Loucy (cell line): ENCODE measurements at regions not wholly inside any gene's neighbourhood (a gene's known extent, or its start where the extent isn't known, plus 50 kb on each side); places are given as distances from the start of the nearest gene placed in this dataset.
"Not testable (repeated sequence)": the region's sequence is repeated elsewhere in the genome, so short reads cannot be mapped to it uniquely, and the experiment has no call there.

Experiments
- H2AFZ ChIP-seq: fragments of 200-600 bp; sonication (generic); 2 replicates; pipeline ENCODE4 v1.6.0; 2016; ENCODE audit warnings: antibody characterized with exemption, mild to moderate bottlenecking, low read length, moderate library complexity
- H3F3A ChIP-seq: fragments of 200-600 bp; 2 replicates; pipeline ENCODE4 v1.6.0; 2016; ENCODE audit warnings: antibody characterized with exemption, low read depth, mild to moderate bottlenecking
- H3K27me3 ChIP-seq: fragments of 200-600 bp; sonication (generic); 2 replicates; pipeline ENCODE4 v1.6.1; 2014; ENCODE audit warnings: low read length, mild to moderate bottlenecking; ENCODE audit not compliant: insufficient read depth, poor library complexity, severe bottlenecking
- H3K36me3 ChIP-seq: fragments of 200-600 bp; sonication (generic); 2 replicates; pipeline ENCODE4 v1.6.1; 2016; ENCODE audit warnings: low read length; ENCODE audit not compliant: insufficient read depth
- H3K4me1 ChIP-seq: fragments of 200-600 bp; sonication (generic); 2 replicates; pipeline ENCODE4 v1.5.1; 2014; ENCODE audit warnings: low read length, mild to moderate bottlenecking; ENCODE audit not compliant: insufficient read depth, poor library complexity, severe bottlenecking
- H3K4me2 ChIP-seq: fragments of 200-600 bp; sonication (generic); 2 replicates; pipeline ENCODE4 v1.6.0; 2014; ENCODE audit warnings: antibody characterized with exemption, low read length, low read depth, mild to moderate bottlenecking; ENCODE audit not compliant: poor library complexity, severe bottlenecking
- H3K4me3 ChIP-seq: fragments of 200-600 bp; sonication (generic); 2 replicates; pipeline ENCODE4 v1.5.1; 2014; ENCODE audit warnings: low read length, mild to moderate bottlenecking, mixed read lengths; ENCODE audit not compliant: poor library complexity, severe bottlenecking
- H3K79me2 ChIP-seq: fragments of 200-600 bp; sonication (generic); 2 replicates; pipeline ENCODE4 v1.6.1; 2014; ENCODE audit warnings: low read length; ENCODE audit not compliant: insufficient read depth
- H3K9ac ChIP-seq: fragments of 200-600 bp; sonication (generic); 2 replicates; pipeline ENCODE4 v1.6.0; 2014; ENCODE audit warnings: mild to moderate bottlenecking, low read depth, low read length, moderate library complexity; ENCODE audit not compliant: poor library complexity, severe bottlenecking
- H3K9me2 ChIP-seq: fragments of 200-600 bp; sonication (generic); replicated peaks from 2 replicates; pipeline ENCODE4 v1.6.1; 2016; ENCODE audit warnings: low read depth, low read length, mixed read lengths
- H3K9me3 ChIP-seq: fragments of 200-600 bp; sonication (generic); 2 replicates; pipeline ENCODE4 v1.6.1; 2014; ENCODE audit warnings: mild to moderate bottlenecking, antibody characterized with exemption, low read length, low read depth; ENCODE audit not compliant: insufficient read depth
- H4K20me1 ChIP-seq: fragments of 200-600 bp; sonication (generic); 2 replicates; pipeline ENCODE4 v1.6.0; 2014; ENCODE audit warnings: antibody characterized with exemption, low read length, mild to moderate bottlenecking; ENCODE audit not compliant: insufficient read depth, poor library complexity, severe bottlenecking
- CTCF ChIP-seq: fragments of 200-600 bp; sonication (generic); conservative IDR thresholded peaks from 2 replicates; pipeline ENCODE4 v1.5.1; 2014; ENCODE audit warnings: mild to moderate bottlenecking, antibody characterized with exemption, low read length
- EZH2phosphoT487 ChIP-seq: fragments of 200-600 bp; IDR thresholded peaks from 2 replicates; pipeline ENCODE4 v1.6.1; 2018; ENCODE audit warnings: antibody characterized with exemption, mild to moderate bottlenecking, moderate library complexity, borderline replicate concordance

GRCh38 chr19:31483226-31483857, 134.1 kb upstream of the TSHZ3 start:
- Histone ChIP-seq H3K4me2 (no peak overlapping the region), H3K27me3 (no peaks in the 10 kb centered on the region), H3K9ac (no peak overlapping the region), H3K9me2 (no peaks in the 10 kb centered on the region), H4K20me1 (no peaks in the 10 kb centered on the region), H2AFZ (no peak overlapping the region), H3K79me2 (no peaks in the 10 kb centered on the region), H3K9me3 (peaks cover 5% of the 10 kb centered on the region; the same call in 1 of the 2 replicates), H3K4me3 (no peak overlapping the region), H3F3A (no peaks in the 10 kb centered on the region), H3K36me3 (no peaks in the 10 kb centered on the region), H3K4me1 (no peaks in the 10 kb centered on the region)
- TF ChIP-seq CTCF (no peak), EZH2phosphoT487 (no peak)

- not testable (repeated sequence) for H3K36me3 ChIP-seq, H4K20me1 ChIP-seq, H3K9me3 ChIP-seq, H3K27me3 ChIP-seq, H3K79me2 ChIP-seq, H3K4me3 ChIP-seq, H3F3A ChIP-seq, H3K4me2 ChIP-seq, H3K9me2 ChIP-seq, H3K9ac ChIP-seq, H3K4me1 ChIP-seq, H2AFZ ChIP-seq
- 0 out of 2 replicates have a peak, but pooled peaks have one; percentile 24 for TF ChIP-seq CTCF
Observed at GRCh38 chr19:31484858-31485410, 135.7 kb upstream of the TSHZ3 start.

- Histone ChIP-seq H3K27me3 (no peaks in the 10 kb centered on the region), H4K20me1 (no peaks in the 10 kb centered on the region), H3K9me2 (no peaks in the 10 kb centered on the region), H2AFZ (no peak overlapping the region), H3K4me2 (no peak overlapping the region), H3K4me3 (no peak overlapping the region), H3K4me1 (no peaks in the 10 kb centered on the region), H3K36me3 (no peaks in the 10 kb centered on the region), H3K9me3 (peaks cover 5% of the 10 kb centered on the region; the same call in 1 of the 2 replicates), H3K9ac (no peak overlapping the region), H3F3A (no peaks in the 10 kb centered on the region), H3K79me2 (no peaks in the 10 kb centered on the region)
- TF ChIP-seq EZH2phosphoT487: no peak
- TF ChIP-seq CTCF: no peak
Observed at GRCh38 chr19:31485472-31485871, 136.2 kb upstream of the TSHZ3 start.
